ENCODE measurements at regions not wholly inside any gene's neighbourhood (a gene's known extent, or its start where the extent isn't known, plus 50 kb on each side); places are given as distances from the start of the nearest gene placed in this dataset.
"Not testable (repeated sequence)": the region's sequence is repeated elsewhere in the genome, so short reads cannot be mapped to it uniquely, and the experiment has no call there.

DNA sequence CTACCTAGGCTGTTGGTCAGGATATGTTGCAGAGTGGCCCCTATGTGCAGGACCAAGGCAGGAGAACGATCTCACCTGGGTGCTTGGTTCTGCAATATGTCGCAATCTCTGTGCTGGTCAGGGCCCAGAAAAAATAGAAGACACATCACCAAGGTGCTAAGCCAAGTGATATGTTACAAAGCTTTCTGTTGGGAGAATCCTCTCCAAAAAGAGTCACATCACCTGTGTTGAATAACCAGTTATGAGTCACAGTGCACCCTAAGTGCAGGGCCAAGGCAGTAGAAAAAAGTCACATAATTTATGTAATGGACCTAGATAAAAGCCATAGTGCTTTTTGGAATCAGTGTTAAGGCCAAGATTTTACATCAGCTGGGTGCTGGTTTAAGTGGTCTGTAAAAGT, 965.9 kb upstream of the AMELY start:
- DNase-seq (ENCODE audit: low read depth) = no peak

DNA sequence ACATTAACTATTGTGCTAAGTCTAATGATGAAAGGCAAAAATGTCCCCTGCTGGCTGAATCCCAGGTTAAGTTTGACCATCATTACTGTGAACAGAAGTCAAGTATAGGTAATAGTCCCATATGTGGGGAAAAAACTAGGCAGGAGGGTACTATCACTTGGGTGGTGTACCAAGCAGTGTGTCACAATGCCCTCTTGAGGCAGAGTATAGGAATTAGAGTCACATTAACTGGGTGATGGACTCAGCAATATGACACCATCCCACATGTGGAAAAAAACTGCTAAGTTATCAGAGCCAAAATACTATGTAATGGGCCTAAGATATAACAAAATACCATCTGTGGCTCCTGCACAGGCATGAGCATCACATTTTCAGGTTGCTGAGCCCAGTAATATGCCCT, 962.5 kb upstream of the AMELY start:
- DNase-seq (ENCODE audit: low read depth) = peak; percentile 13

DNA sequence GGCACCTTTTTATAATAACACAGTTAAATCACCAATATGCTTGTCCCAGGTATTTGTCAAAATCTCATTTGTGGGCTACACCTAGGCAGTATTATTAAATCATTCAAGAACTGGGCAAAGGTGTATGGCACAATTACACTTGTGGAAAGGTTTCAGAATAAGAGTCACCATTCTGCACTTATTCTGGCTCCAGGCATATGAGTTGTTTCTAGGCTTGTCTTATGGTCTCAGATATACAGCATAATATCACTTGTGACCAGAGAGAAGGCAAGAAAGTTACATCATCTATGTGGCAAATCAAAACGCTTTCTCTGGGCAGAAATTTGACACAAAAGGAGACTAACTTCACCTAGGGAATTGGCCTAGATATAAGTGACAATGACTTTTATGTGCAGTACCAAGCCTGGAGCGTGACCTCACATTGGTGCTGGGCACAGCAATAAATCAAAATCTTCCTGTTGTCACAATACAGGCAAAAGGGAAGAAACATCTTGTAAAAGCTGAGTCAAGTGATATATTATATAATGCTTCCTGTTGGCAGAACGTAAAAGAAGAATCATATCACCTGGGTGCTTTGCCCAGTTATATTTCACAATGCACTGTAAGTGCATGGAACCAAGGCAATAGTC, 959.9 kb upstream of the AMELY start:
- DNase-seq (ENCODE audit: low read depth) = no peak

DNA sequence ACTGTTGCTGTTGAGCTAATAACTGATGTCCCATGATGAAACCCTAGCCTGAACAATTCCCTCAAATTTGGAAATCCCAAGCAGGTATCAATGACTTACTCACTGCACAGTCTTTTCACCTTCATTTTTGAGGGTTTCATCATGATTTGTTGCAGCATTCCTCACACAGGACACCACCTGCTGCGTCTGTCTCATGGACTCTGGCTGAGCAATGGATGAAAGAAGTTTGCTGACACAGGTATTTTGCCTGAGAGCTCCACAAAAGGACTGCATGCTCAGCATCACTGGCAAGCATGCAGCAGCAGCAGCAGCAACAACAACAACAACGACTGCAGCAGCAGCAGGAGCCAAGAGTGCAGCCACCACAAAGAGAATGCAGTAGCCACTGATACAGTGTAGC, 955.4 kb upstream of the AMELY start:
- DNase-seq (ENCODE audit: low read depth) = no peak

DNA sequence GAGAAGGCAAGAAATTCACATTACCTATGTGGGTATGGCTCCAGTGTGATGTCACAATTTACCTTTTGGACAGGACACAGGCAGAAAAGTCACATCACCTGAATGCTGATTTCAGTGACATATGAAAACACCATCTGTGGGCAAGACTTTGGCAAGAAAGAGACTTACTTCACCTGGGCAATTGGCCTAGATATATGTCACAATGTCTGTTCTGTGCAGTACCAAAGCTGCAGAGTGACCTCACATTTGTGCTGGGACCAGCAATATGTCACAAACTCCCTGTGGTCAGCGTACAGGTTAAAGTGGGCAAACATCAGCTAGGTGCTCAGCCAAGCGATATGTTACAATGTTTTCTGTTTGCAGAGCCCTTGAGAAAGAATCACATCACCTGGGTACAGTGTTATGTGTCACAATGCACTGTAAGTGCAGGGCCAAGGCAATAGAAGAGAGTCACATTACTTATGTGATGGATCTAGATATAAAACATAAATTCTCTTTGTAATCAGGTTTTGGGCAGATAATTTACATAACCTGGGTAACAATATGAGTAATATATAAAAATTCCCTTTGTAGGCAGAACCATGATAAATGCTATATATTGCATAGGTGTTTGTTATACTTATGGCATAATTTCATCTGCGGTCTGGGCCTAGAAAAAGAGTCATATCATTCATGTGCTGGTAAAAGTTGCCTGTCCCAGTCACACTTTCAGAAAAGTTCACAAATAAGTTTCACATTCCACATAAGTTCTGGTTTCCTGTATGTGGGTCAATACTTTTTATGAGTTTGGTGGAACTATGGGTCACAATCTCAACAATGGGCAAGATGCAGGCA, 949.4 kb upstream of the AMELY start:
- DNase-seq (ENCODE audit: low read depth) = no peak

DNA sequence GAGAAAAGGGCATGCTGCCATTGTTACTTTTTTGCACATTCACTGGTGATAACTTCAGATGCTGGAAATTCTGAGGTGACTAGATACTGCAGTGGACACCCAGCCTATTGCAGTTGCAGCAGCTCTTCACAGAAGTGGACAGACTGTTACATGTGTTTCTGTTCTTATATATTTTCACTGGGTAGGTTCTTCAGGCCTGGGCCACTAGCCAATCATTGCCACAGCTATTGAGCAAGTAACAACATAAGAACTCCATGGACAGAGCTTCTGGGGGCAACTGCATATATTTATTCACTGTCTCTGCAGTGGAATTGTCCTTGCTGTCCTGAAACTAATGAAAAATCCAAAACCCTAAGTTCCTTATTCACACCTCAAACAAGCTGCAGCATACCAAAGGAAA, 938.6 kb upstream of the AMELY start:
- DNase-seq (ENCODE audit: low read depth) = no peak

DNA sequence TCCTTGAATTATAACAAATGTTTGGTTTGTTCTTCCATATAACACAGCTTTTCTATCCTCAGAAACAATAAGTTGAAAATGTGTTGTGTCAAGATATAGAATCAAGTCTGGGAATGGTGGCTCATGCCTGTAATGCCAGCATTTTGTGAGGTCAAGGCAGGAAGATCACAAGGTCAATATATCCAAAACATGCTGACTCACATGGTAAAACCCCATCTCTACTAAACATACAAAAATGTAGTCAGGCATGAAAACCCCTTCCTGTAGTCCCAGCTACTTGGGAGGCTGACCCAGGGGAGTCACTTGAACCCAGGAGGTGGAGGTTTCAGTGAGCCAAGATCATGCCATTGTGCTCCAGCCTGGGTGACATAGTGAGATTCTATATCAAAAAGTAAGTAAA, 934.2 kb upstream of the AMELY start:
- DNase-seq (ENCODE audit: low read depth) = no peak

DNA sequence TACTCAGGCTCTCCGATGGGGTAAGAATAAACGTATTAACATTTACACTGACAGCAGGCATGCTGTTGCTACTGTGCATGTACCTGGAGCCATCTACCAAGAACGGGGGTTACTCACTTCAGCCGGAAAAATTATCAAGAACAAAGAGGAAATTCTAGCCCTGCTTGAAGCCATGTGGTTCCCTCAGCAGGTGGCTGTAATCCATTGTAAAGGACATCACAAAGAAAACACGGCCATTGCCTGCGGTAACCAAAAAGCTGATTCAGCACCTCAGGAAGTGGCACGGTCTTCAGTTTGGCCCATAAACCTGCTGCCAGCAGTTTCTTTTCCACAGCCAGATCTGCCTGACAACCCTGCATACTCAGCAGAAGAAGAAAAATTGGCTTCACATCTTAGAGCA, 925.5 kb upstream of the AMELY start:
- no peak for DNase-seq (ENCODE audit: low read depth)

DNA sequence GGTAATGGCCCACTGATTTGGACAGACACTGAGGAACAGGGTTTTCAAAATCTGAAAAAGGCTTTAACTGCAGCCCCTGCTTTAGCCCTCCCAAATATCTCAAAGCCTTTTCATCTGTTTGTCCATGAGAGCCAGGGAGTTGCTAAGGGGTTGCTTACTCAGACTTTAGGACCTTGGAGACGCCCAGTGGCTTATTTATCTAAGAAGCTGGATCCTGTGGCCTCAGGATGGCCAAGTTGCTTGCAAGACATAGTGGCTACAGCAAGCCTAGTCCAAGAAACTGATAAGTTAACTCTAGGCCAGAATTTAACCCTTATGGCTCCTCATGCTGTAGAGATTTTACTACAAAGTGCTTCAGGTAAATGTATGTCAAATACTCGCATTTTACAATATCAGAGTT, 924.8 kb upstream of the AMELY start:
- DNase-seq (ENCODE audit: low read depth) = peak; percentile 7

DNA sequence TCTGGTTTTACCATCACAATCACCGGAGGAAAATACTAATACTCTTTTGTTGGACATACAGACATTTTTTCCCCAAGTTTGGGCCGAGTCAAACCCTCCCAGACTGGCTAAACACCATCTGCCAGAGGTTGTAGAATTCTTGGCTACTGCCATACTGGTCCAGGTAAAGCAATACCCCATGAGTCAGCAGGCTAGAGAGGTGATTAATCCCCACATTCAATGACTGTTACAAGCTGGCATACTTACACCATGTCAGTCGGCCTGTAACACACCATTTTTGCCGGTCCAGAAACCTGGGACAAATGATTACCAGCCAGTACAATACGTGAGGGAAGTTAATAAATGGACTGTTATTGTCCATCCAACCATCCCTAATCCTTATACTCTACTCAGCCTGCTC, 923.9 kb upstream of the AMELY start:
- DNase-seq (ENCODE audit: low read depth) = no peak

DNA sequence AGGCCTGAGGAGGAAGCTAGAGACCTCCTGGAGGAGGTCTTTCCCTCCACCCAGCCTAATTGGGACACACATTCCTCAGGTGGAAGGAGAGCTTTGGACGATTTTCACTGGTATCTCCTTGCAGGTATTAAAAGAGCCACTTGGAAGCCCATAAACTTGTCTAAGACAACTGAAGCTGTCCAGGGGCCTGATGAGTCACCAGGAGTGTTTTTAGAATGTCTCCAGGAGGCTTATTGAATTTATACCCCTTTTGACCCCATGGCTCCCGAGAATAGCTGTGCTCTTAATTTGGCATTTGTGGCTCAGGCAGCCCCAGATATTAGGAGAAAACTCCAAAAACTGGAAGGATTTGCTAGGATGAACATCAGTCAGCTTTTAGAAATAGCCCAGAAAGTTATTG, 922.7 kb upstream of the AMELY start:
- DNase-seq (ENCODE audit: low read depth) = no peak

DNA sequence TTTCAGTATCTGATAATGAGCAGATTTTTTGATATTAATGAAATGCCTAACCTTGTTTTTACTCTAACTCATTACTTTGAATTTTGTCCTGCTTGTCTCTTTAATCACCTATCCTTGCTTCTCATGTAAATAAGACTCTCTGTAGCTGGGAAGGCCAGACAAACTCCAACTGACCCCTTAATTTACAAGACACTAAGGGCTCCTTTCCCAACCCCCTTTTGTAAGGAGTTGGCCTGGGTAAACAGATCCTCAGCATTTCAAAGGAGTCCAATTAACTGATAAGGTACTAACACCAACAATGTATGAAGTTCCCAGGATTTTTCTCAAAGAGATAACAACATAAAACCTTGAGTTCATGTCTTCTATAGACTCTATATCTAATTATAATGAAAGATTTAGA, 919.3 kb upstream of the AMELY start:
- DNase-seq (ENCODE audit: low read depth) = not testable (repeated sequence)

DNA sequence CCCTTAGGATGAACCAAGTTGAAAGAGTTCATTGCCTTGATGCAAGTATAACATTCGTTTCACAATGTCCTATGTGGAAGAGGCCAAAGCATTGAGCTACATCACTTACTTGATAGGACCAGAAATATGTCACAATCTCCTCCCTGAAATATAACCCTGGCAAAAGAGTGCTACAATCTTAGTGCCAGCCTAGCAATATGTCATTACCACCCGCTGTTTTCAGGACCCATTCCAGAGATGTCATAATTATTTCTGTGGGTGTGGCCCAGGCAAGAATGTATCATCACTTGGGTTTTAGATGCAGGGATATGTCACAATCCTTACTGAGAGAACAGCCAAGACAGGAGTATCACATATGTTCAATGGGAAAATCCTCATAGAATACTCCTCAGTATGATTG, 915.0 kb upstream of the AMELY start:
- no peak for DNase-seq (ENCODE audit: low read depth)

DNA sequence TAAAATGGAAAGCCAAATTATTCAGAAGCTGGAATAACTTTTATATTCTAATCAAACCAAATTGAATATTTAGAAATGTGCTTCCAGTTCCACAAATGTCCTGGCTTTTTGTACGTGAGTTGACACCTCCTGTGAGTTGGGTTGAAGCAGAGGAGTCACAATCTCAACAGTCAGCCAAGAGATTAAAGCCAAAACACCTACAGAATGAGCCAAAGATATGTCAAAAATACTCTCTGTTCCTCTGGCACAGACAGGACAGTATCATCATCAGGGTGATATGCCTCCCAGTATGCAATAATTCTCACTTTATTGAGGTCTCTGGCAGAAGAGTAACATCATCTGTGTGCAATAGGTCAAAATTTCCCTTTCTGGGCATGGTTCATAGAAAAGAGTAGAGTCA, 914.3 kb upstream of the AMELY start:
- no peak for DNase-seq (ENCODE audit: low read depth)

DNA sequence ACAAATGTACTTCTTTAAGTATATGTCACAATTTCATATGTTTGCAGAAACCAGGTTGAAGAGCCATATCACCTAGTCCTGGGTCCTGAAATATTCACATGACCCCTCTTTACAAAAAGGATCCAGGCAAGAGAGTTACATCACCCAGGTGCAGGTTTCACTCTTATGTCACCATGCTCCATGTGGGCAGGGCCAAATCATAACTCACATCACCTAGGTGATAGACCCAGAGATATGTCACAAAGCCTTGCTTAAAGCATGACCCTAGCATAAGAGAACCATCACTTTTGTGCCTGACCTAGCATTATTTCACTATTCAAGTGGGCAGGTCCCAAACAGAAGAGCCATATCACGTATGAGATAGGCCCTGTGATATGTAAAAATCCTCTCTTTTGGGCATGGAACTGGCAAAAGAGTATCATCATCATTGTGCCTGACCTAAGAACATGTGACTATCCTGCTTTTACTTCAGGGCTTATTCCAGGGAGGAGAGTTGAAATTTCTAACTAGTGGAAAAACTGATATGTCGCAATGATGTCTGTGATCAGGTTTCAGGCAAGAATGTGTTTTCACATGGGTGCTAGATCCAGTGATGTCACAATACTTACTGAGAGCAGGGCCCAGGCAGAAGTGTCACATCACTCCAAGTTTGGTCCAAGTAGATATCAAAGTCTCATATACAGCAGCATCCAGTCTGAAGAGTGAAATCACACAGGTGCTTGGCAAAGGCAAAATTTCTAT, 909.9 kb upstream of the AMELY start:
- no peak for DNase-seq (ENCODE audit: low read depth)

DNA sequence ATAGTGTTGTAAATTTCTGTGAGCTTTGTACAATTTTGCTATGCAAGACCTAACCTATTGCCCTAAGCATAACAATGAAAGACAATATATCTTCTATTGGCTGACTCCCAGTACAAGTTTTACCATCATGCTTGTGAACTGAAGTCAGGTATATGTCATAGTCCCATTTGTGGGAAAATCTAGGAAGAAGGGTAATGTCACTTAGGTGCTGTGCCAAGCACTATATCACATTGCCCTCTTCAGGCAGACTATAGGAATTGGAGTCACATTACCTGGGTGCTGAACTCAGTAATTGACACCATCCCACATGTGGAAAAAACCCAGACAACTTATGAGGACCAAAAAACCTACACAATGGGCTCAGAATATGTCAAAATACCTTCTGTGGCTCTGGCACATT, 907.4 kb upstream of the AMELY start:
- no peak for DNase-seq (ENCODE audit: low read depth)

DNA sequence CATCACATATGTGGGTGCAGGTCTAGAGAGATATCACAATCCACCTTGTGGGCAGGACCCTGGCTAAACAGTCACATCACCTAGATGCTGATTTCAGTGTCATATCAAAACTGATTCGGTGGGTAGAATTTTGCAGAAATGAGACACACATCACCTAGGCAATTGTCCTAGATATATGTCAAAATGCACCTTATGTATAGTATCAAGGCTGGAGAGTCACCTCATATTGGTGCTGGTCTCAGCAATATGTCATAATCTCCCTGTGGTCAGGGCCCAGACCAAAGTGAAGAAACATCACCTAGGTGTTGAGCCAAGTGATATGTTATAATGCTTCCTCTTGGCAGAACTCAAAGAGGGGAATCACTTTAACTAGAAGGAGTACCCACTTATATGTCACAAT, 905.0 kb upstream of the AMELY start:
- DNase-seq (ENCODE audit: low read depth) = no peak

DNA sequence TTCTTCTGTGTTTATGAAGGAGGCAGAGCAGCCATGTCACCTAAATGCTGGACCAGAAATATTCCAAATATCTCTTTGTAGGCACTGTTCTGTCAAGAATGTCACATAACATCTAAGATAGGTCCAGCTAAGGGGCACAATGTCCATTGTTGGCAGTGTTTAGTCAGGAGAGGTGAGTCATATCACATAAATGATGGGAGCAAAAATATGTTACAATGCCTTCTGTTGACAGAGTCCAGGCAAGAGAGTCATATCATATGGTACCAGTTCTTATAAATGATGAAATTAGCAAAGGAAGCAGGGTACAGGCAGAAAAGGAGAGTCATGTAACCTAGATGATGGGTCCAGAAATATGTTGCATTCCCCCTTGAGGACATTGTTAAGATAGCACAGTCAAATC, 904.4 kb upstream of the AMELY start:
- DNase-seq (ENCODE audit: low read depth) = no peak

DNA sequence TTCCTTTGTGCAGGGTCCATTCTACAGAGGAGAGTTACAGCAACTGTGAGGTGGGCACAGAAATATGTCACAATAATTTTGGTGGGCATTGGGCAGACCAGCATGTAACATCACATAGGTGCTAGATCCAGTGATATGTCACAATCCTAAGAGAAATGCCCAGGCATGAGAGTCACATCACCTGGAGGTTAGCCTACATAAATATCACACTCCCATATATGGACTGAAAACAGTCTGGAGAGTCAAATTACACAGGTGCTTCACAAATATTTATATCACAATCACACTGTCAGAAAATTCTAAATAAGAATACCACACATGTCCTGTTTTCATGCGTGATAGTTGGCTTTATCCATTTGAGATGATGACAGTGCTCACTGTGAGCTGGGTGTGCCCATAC, 903.7 kb upstream of the AMELY start:
- DNase-seq (ENCODE audit: low read depth) = no peak

DNA sequence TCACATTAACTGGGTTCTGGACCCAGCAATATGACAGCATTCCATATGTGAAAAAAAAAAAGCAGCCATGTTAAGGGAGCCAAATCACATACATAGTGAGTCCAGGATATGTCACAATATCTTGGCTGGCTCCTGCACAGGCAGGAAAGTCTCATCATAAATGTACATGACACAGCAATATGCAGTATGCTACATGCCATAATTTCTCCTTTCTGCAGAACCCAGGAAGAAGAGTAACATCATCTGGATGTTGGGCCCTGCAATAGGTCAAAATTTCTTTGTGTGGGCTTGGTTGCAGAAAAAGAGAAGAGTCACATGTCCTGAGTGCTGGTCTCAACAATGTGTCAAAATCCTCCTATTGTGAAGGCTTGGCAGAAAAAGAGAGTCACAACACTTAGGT, 902.8 kb upstream of the AMELY start:
- no peak for DNase-seq (ENCODE audit: low read depth)

DNA sequence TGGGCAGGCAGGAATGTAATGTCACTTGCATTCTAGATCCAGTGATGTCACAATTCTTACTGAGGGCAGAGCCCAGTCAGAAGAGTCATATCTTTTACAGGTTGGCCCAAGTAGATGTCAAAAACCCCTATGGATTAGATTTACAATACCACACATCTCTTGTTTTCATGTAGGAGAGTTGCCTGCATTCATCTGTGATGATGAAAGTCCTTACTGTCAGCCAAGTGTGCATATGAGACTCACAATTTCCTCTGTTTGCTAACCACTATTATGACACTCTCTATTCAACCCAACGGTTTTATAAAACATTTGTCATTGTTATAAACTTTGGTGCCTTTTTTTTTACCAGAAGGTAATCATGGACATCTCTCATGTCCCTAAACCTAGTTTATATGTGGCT, 898.8 kb upstream of the AMELY start:
- DNase-seq (ENCODE audit: low read depth) = no peak

DNA sequence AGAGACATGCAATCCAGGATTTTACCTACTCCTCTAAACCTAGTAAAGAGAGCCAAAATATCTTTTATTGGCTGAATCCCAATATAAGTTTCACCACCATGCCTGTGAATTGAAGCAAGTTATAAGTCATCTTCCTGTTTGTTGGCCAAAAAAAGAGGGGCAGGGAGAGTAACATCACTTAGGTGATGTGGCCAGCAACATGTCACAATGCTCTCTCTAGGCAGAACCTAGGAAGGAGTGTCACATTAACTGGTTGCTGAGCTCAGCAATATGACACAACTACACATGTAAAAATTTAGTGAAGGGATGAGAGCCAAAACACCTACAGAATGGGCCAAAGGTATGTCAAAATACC, 895.9 kb upstream of the AMELY start:
- no peak for DNase-seq (ENCODE audit: low read depth)
